GM18520 (cell line): ENCODE measurements at regions not wholly inside any gene's neighbourhood (a gene's known extent, or its start where the extent isn't known, plus 50 kb on each side); places are given as distances from the start of the nearest gene placed in this dataset.

ENCODE experiments used
- ATAC-seq: cut with Tn5 transposase; IDR thresholded peaks from one replicate; pipeline ENCODE4 v1.9.1; 2021; ENCODE audit not compliant: unreplicated experiment

- ATAC-seq, result no peak
These were observed 71.0 kb downstream of the TMPRSS5 start for GRCh38 chr11:113634940-113635575.

GRCh38 chr11:113632981-113633380 lies 73.1 kb downstream of the TMPRSS5 start:
- ATAC-seq, result no peak

- ATAC-seq, result no peak
These were observed 76.5 kb downstream of the TMPRSS5 start for GRCh38 chr11:113629562-113629961.

- no peak for ATAC-seq
These were observed 77.2 kb downstream of the TMPRSS5 start for GRCh38 chr11:113628912-113629311.

- ATAC-seq, result no peak
These were observed 78.2 kb downstream of the TMPRSS5 start for GRCh38 chr11:113627946-113628345.

GRCh38 chr11:113627297-113627696 lies 78.8 kb downstream of the TMPRSS5 start:
- no peak for ATAC-seq

GRCh38 chr11:113626736-113627135 lies 79.4 kb downstream of the TMPRSS5 start:
- no peak for ATAC-seq

- no peak for ATAC-seq
These were observed 83.0 kb downstream of the TMPRSS5 start for GRCh38 chr11:113623114-113623513.

GRCh38 chr11:113618360-113618759 lies 87.7 kb downstream of the TMPRSS5 start:
- ATAC-seq, result no peak

- ATAC-seq, result no peak
These were observed 90.3 kb downstream of the TMPRSS5 start for GRCh38 chr11:113615773-113616172.

GRCh38 chr11:113615098-113615497 lies 91.0 kb downstream of the TMPRSS5 start:
- no peak for ATAC-seq

GRCh38 chr11:113614097-113614496 lies 92.0 kb downstream of the TMPRSS5 start:
- ATAC-seq, result no peak

- no peak for ATAC-seq
These were observed 92.5 kb downstream of the TMPRSS5 start for GRCh38 chr11:113613619-113614018.

GRCh38 chr11:113604186-113604585 lies 101.9 kb downstream of the TMPRSS5 start:
- no peak for ATAC-seq

- ATAC-seq, result no peak
These were observed 102.6 kb downstream of the TMPRSS5 start for GRCh38 chr11:113603277-113604059.

GRCh38 chr11:113602483-113602882 lies 103.6 kb downstream of the TMPRSS5 start:
- ATAC-seq, result no peak

- no peak for ATAC-seq
These were observed 109.5 kb downstream of the TMPRSS5 start for GRCh38 chr11:113596658-113597057.

GRCh38 chr11:113595810-113596594 lies 110.1 kb downstream of the TMPRSS5 start:
- ATAC-seq, result no peak

GRCh38 chr11:113593698-113594308 lies 112.3 kb downstream of the TMPRSS5 start:
- ATAC-seq, result peak; percentile 88

GRCh38 chr11:113591117-113591516 lies 115.0 kb downstream of the TMPRSS5 start:
- no peak for ATAC-seq

GRCh38 chr11:113587308-113587739 lies 112.1 kb upstream of the DRD2 start:
- peak; percentile 89 for ATAC-seq
